Calu3 (cell line): ENCODE measurements at regions not wholly inside any gene's neighbourhood (a gene's known extent, or its start where the extent isn't known, plus 50 kb on each side); places are given as distances from the start of the nearest gene placed in this dataset.

Experiments
- BruUV-seq: library from RNA; stranded (reverse); fragments of 400-500 nt; replicated peaks from 2 replicates; lab custom pipeline; 2021; lab: Mats Ljungman, UMichigan
- CTCF ChIA-PET: fragments of 300-600 bp; sonication (Branson Sonifier 250); formaldehyde crosslinking; loops from one replicate; lab custom pipeline; 2022; ENCODE audit warnings: antibody characterized with exemption; lab: Charles Lee
- DNase-seq: peaks from one replicate; pipeline ENCODE4 v3.0.0; 2022
- H3K27ac Mint-ChIP-seq: one replicate; pipeline ENCODE4 v1.8.0; 2022; ENCODE audit warnings: mixed read lengths; ENCODE audit not compliant: unreplicated experiment
- H3K27me3 Mint-ChIP-seq: one replicate; pipeline ENCODE4 v1.8.0; 2022; ENCODE audit warnings: mixed read lengths; ENCODE audit not compliant: unreplicated experiment
- H3K36me3 Mint-ChIP-seq: one replicate; pipeline ENCODE4 v1.8.0; 2022; ENCODE audit warnings: mild to moderate bottlenecking, moderate library complexity, mixed read lengths; ENCODE audit not compliant: insufficient read depth, unreplicated experiment
- H3K4me1 Mint-ChIP-seq: one replicate; pipeline ENCODE4 v1.8.0; 2022; ENCODE audit warnings: mild to moderate bottlenecking, low read depth, mixed read lengths; ENCODE audit not compliant: unreplicated experiment
- H3K4me3 Mint-ChIP-seq: one replicate; pipeline ENCODE4 v1.8.0; 2022; ENCODE audit warnings: mild to moderate bottlenecking, low read depth, moderate library complexity, mixed read lengths; ENCODE audit not compliant: unreplicated experiment
- H3K9me3 Mint-ChIP-seq: one replicate; pipeline ENCODE4 v1.8.0; 2022; ENCODE audit warnings: low read depth, mixed read lengths; ENCODE audit not compliant: unreplicated experiment
- intact Hi-C: fragments of 100-400 bp; cut with micrococcal nuclease; formaldehyde crosslinking; loops from one replicate; pipeline ENCODE4 v1.10.0; 2022; ENCODE audit not compliant: unreplicated experiment
- TF ChIP-seq, protein P1 (sequence below): fragments of 200-600 bp; IDR thresholded peaks from one replicate; pipeline ENCODE4 v1.8.0; 2022; ENCODE audit warnings: antibody characterized with exemption; ENCODE audit not compliant: unreplicated experiment

DNA sequence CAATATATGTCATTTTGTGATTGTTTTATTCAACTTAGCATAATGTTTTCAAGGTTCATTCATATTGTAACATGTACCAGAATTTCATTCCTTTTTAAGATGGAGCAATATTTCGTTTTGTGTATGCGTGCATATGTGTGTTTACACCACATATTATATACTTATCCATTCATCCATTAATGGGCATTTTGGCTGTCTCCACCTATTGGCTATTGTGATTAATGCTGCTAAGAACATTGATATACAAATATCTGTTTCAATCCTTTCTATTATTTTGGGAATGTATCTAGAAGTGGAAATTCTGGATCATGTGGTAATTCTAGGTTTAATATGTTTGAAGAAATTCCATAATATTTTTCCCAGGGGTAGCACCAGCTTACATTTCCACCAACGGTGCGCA lies 403.9 kb upstream of the LMCD1 start:
- Mint-ChIP-seq H3K4me1 (no peaks in the 10 kb centered on the region), H3K27ac (no peak overlapping the region), H3K4me3 (no peak overlapping the region), H3K27me3 (no peaks in the 10 kb centered on the region), H3K9me3 (no peaks in the 10 kb centered on the region), H3K36me3 (no peaks in the 10 kb centered on the region)
- CTCF ChIA-PET = no interaction called here
- TF ChIP-seq, protein P1, sequence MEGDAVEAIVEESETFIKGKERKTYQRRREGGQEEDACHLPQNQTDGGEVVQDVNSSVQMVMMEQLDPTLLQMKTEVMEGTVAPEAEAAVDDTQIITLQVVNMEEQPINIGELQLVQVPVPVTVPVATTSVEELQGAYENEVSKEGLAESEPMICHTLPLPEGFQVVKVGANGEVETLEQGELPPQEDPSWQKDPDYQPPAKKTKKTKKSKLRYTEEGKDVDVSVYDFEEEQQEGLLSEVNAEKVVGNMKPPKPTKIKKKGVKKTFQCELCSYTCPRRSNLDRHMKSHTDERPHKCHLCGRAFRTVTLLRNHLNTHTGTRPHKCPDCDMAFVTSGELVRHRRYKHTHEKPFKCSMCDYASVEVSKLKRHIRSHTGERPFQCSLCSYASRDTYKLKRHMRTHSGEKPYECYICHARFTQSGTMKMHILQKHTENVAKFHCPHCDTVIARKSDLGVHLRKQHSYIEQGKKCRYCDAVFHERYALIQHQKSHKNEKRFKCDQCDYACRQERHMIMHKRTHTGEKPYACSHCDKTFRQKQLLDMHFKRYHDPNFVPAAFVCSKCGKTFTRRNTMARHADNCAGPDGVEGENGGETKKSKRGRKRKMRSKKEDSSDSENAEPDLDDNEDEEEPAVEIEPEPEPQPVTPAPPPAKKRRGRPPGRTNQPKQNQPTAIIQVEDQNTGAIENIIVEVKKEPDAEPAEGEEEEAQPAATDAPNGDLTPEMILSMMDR = no peak
- no TSS peak for BruUV-seq
- intact Hi-C loops = loop anchor here (5.0 kb wide), 1 partner anchor 320 kb away; no protein-coding TSS in a partner anchor
- no peak for DNase-seq

DNA sequence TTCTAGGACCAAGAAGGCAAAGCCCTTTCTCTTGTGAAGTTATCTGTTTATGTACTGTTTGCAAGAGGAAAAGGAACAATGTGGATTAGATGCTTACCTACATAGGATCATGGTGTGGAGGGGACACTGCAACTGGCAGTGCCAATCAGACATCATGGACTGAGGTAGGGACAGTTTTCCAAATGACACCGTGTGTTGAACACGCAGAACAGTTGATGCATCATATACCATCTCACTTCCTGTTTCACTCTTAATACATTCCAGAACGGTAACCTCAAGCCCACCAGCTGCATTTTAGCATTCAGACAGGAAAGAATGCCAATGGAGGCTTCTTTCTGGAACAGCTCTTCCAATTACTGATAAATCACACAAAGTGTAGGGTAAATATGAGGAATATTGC lies 397.7 kb upstream of the LMCD1 start:
- no peak for DNase-seq
- intact Hi-C loops = no loop called here
- Mint-ChIP-seq H3K4me3 (no peak overlapping the region), H3K27me3 (no peaks in the 10 kb centered on the region), H3K36me3 (no peaks in the 10 kb centered on the region), H3K9me3 (no peaks in the 10 kb centered on the region), H3K27ac (no peak overlapping the region), H3K4me1 (peaks cover 7% of the 10 kb centered on the region)
- TF ChIP-seq, protein P1 = no peak
- BruUV-seq = no TSS peak
- CTCF ChIA-PET = interaction anchor here (0.6 kb wide), 1 partner anchor 10 kb away, joined by 4 read pairs; no protein-coding TSS in a partner anchor

DNA sequence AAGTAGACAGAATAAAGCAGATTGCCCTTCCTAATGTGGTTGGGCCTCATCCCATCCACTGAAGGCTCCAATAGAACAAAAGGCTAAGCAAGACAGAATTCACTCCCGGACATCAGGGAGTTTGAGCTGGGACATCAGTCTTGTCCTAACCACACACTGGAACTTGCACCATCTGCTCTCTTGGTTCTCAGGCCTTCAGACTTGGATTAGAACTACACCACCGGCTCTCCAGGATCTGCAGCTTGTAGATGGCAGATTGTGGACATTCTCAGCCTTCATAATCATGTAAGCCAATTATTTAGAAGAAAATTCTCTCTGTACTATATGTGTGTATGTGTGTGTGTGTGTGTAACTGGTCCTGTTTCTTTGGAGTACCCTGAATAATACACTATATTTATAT lies 394.7 kb upstream of the LMCD1 start:
- TF ChIP-seq, protein P1 = no peak
- intact Hi-C loops = no loop called here
- no peak for DNase-seq
- no TSS peak for BruUV-seq
- Mint-ChIP-seq H3K4me1 (peaks cover 7% of the 10 kb centered on the region), H3K4me3 (no peak overlapping the region), H3K27ac (no peak overlapping the region), H3K9me3 (no peaks in the 10 kb centered on the region), H3K36me3 (no peaks in the 10 kb centered on the region), H3K27me3 (no peaks in the 10 kb centered on the region)
- CTCF ChIA-PET = no interaction called here

DNA sequence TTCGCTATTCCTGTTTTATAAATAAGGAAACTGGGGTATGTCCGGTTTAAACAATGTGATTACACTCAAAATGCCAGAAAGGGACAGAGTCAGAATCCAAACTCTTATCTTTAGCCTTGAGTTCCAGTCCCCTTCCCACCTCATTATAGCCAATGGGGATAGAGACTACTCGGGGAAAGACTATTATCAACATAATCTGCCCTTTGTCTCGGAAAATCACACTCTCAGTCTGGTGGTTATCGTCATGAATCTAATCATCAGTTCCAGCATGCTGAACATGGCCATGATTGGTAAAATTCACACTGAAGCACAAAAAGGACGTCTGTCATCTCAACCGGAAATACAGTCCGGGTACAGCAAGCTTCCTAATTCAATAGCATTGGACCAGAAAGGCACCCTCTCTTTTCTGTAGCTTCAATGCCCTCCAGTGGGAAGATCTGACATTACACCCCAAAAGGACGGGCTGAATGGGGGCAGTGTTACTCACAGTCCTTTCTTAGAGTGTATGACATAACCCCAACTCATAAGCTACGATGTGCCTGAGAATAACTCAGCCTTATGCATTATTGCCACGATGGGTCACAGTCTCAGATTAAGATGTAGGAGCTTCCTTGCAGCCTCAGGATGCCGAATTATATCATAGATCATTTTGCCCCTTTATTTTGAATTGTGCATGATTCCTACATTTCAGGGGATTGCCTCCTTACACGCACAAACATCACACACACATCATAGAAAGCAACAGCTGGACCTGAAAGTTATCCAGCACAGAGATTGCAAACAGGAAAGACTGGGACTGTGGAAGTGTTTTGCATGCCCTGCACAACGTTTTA lies 390.4 kb upstream of the LMCD1 start:
- BruUV-seq = no TSS peak
- peak; percentile 75 for DNase-seq
- H3K27me3 Mint-ChIP-seq = no peaks in the 10 kb centered on the region
- CTCF ChIA-PET = interaction anchor here (0.6 to 1.5 kb wide), 5 partner anchors 15 to 743 kb away, joined by 3 to 10 read pairs (median 6); no protein-coding TSS in a partner anchor
- H3K4me3 Mint-ChIP-seq = peak overlapping the region; percentile 39
- intact Hi-C loops = loop anchor here (1.0 to 10.0 kb wide), 5 partner anchors 126 to 1176 kb away; no protein-coding TSS in a partner anchor
- no peak overlapping the region for H3K27ac Mint-ChIP-seq
- peaks cover 2% of the 10 kb centered on the region for H3K4me1 Mint-ChIP-seq
- TF ChIP-seq, protein P1 = peak; percentile 72
- no peaks in the 10 kb centered on the region for H3K9me3 Mint-ChIP-seq
- H3K36me3 Mint-ChIP-seq = no peaks in the 10 kb centered on the region
